C4-2B (cell line): ENCODE measurements at regions not wholly inside any gene's neighbourhood (a gene's known extent, or its start where the extent isn't known, plus 50 kb on each side); places are given as distances from the start of the nearest gene placed in this dataset.

Experiments
- CTCF ChIP-seq: fragments of 450-650 bp; conservative IDR thresholded peaks from 2 replicates; pipeline ENCODE4 v1.5.1; 2017; ENCODE audit warnings: mild to moderate bottlenecking
- ZFX ChIP-seq: fragments of 450-650 bp; IDR thresholded peaks from 2 replicates; pipeline ENCODE4 v1.6.1; 2017

DNA sequence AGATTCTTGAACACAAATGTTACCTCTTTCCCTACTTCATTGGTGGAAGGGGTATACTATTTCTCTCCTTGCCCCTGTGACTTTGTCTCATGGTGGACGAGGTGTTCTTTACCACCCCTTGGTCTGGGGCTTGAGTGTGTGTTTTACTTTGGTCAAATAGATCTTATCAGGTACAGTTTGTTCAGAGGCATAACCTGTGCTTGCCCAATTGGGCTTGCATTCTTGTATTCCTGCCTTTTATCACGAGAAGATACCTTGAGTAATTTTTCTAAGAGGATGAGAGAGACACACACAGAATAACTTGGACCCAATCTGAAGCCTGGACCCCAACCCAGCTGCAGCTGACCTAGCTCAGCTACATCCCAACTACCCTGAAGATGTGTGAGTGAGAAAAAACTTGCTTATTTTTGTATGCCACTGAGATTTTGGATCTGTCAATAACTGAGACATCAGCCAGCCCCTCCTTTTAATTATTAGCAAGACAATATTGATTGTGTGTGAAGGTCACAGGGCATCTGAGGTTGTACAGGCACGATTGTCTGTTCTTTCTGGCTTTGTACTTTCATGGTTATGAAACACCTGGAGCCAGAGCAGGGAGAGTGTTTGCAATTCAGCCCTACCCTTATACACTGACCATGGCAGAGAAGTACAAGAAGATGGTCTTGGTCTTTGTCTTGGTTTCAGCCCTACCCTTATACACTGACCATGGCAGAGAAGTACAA is 204.7 kb upstream of the SLC35B3 start:
- no peak for TF ChIP-seq CTCF
- no peak for TF ChIP-seq ZFX
